ENCODE measurements at regions not wholly inside any gene's neighbourhood (a gene's known extent, or its start where the extent isn't known, plus 50 kb on each side); places are given as distances from the start of the nearest gene placed in this dataset.

- no peaks in the 10 kb centered on the region for H3K27me3 ChIP-seq (ENCODE audit: insufficient read depth, low read length)
- H2AFZ ChIP-seq (ENCODE audit: low read depth, low read length, poor library complexity, severe bottlenecking): no peak overlapping the region
- H3K27ac ChIP-seq (ENCODE audit: low read depth, low read length): no peak overlapping the region
- ChIA-PET RAD21 (ENCODE audit: low non-redundant PET in 1 of 2, low total read pairs in 2 of 2, uncharacterized antibody in 2 of 2, unreplicated experiment in 2 of 2) (no interaction called here), POLR2A (no interaction called here), CTCF (no interaction called here)
- no peak for TF ChIP-seq FOSL1 (IDR thresholded peaks at IDR 0.05; ENCODE audit: low read depth)
- TF ChIP-seq RAD21 (IDR thresholded peaks at IDR 0.05; ENCODE audit: low read depth): no peak
- TF ChIP-seq REST (IDR thresholded peaks at IDR 0.05; ENCODE audit: low read depth): no peak
- no peak for TF ChIP-seq EZH2 (IDR thresholded peaks at IDR 0.05)
- no peak for TF ChIP-seq POLR2AphosphoS5 (IDR thresholded peaks at IDR 0.05; ENCODE audit: low read depth, low read length)
- no peak for TF ChIP-seq EGR1 (IDR thresholded peaks at IDR 0.05; ENCODE audit: low read depth)
- TF ChIP-seq SIN3A (IDR thresholded peaks at IDR 0.05; ENCODE audit: low read depth): no peak
- TF ChIP-seq ATF3 (IDR thresholded peaks at IDR 0.05): no peak
- TF ChIP-seq ELF1 (IDR thresholded peaks at IDR 0.05; ENCODE audit: borderline replicate concordance, low read depth): no peak
- no peak for TF ChIP-seq ZFX (IDR thresholded peaks at IDR 0.05)
- TF ChIP-seq, protein P1, sequence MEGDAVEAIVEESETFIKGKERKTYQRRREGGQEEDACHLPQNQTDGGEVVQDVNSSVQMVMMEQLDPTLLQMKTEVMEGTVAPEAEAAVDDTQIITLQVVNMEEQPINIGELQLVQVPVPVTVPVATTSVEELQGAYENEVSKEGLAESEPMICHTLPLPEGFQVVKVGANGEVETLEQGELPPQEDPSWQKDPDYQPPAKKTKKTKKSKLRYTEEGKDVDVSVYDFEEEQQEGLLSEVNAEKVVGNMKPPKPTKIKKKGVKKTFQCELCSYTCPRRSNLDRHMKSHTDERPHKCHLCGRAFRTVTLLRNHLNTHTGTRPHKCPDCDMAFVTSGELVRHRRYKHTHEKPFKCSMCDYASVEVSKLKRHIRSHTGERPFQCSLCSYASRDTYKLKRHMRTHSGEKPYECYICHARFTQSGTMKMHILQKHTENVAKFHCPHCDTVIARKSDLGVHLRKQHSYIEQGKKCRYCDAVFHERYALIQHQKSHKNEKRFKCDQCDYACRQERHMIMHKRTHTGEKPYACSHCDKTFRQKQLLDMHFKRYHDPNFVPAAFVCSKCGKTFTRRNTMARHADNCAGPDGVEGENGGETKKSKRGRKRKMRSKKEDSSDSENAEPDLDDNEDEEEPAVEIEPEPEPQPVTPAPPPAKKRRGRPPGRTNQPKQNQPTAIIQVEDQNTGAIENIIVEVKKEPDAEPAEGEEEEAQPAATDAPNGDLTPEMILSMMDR (IDR thresholded peaks at IDR 0.05 in 2 of 3, conservative IDR thresholded peaks at IDR 0.05 in 1 of 3; ENCODE audit: borderline replicate concordance in 1 of 3, insufficient read depth in 1 of 3, low read depth in 2 of 3, low read length in 2 of 3): no peak
- no peak for TF ChIP-seq JUND (IDR thresholded peaks at IDR 0.05)
- no peak for TF ChIP-seq YY1 (IDR thresholded peaks at IDR 0.05; ENCODE audit: extremely low read depth, insufficient replicate concordance, low read depth, low read length)
- TF ChIP-seq ZNF274 (IDR thresholded peaks at IDR 0.05; ENCODE audit: low read depth, low read length): no peak
- TF ChIP-seq ZBTB33 (IDR thresholded peaks at IDR 0.05; ENCODE audit: extremely low read depth, insufficient replicate concordance, low read length): no peak
- TF ChIP-seq CEBPB (IDR thresholded peaks at IDR 0.05; ENCODE audit: low read depth): no peak
- H3K9me3 ChIP-seq (ENCODE audit: control insufficient read depth in 1 of 2, insufficient read depth in 1 of 2, low read depth in 1 of 2, low read length in 2 of 2): peaks cover 0 to 2% of the 10 kb centered on the region in 2 experiments; a peak in 1 of 4 replicates
- H3K36me3 ChIP-seq (ENCODE audit: control insufficient read depth in 1 of 2, insufficient read depth in 2 of 2, low read length in 2 of 2): no peaks in the 10 kb centered on the region
- peak; percentile 59; the same call in 1 of the 2 replicates for ATAC-seq
- intact Hi-C loops (cut with micrococcal nuclease): no loop called here
- H3K9ac ChIP-seq (ENCODE audit: low read length): no peak overlapping the region
- no peaks in the 10 kb centered on the region for H3K79me2 ChIP-seq (ENCODE audit: insufficient read depth, low read length)
- no peak for DNase-seq (ENCODE audit: low read depth, low spot score)
- no TSS peak for BruUV-seq (replicated peaks)
- no peaks in the 10 kb centered on the region for H4K20me1 ChIP-seq (ENCODE audit: insufficient read depth)
- H3K4me3 ChIP-seq (replicated peaks in 1 of 2; ENCODE audit: low read depth in 1 of 2, low read length in 2 of 2): no peak overlapping the region
- no peaks in the 10 kb centered on the region for H3K9me2 ChIP-seq (ENCODE audit: insufficient read depth)
- H3K4me1 ChIP-seq (ENCODE audit: control insufficient read depth in 1 of 2, insufficient read depth in 2 of 2, low read length in 2 of 2): peaks cover 6 to 15% of the 10 kb centered on the region in 2 experiments; a peak in 2 of 4 replicates
- peak overlapping the region; percentile 8; the same call in 1 of the 2 replicates for H3K4me2 ChIP-seq (ENCODE audit: low read length)
Observed at GRCh38 chr1:43048601-43049011, 89.9 kb upstream of the SLC2A1 start.

Measured in HCT116 (cell line).